ENCODE measurements at regions not wholly inside any gene's neighbourhood (a gene's known extent, or its start where the extent isn't known, plus 50 kb on each side); places are given as distances from the start of the nearest gene placed in this dataset.
A peak's percentile ranks its signal among the peaks of the same experiment; 100 is the strongest.

- DNase-seq (ENCODE audit: low spot score), result no peak
Observed at GRCh38 chr19:27779954-27780353, 1433.0 kb downstream of the UQCRFS1 start.

GRCh38 chr19:27777726-27778125, 1435.2 kb downstream of the UQCRFS1 start:
- DNase-seq (ENCODE audit: low spot score), result peak; percentile 33

GRCh38 chr19:27777242-27777641, 1435.7 kb downstream of the UQCRFS1 start:
- no peak for DNase-seq (ENCODE audit: low spot score)

GRCh38 chr19:27776524-27776923, 1436.4 kb downstream of the UQCRFS1 start:
- no peak for DNase-seq (ENCODE audit: low spot score)

- no peak for DNase-seq (ENCODE audit: low spot score)
Observed at GRCh38 chr19:27776020-27776419, 1436.9 kb downstream of the UQCRFS1 start.

- DNase-seq (ENCODE audit: low spot score), result no peak
Observed at GRCh38 chr19:27775395-27775794, 1437.6 kb downstream of the UQCRFS1 start.

GRCh38 chr19:27774827-27775226, 1438.1 kb downstream of the UQCRFS1 start:
- DNase-seq (ENCODE audit: low spot score), result no peak

GRCh38 chr19:27774337-27774736, 1438.6 kb downstream of the UQCRFS1 start:
- no peak for DNase-seq (ENCODE audit: low spot score)

GRCh38 chr19:27773318-27774094, 1439.4 kb downstream of the UQCRFS1 start:
- no peak for DNase-seq (ENCODE audit: low spot score)

GRCh38 chr19:27772059-27772458, 1440.9 kb downstream of the UQCRFS1 start:
- no peak for DNase-seq (ENCODE audit: low spot score)

- no peak for DNase-seq (ENCODE audit: low spot score)
Observed at GRCh38 chr19:27770095-27770494, 1442.9 kb downstream of the UQCRFS1 start.

GRCh38 chr19:27767234-27767633, 1445.7 kb downstream of the UQCRFS1 start:
- DNase-seq (ENCODE audit: low spot score), result no peak

GRCh38 chr19:27765912-27766725, 1446.8 kb downstream of the UQCRFS1 start:
- no peak for DNase-seq (ENCODE audit: low spot score)

GRCh38 chr19:27765397-27765796, 1447.6 kb downstream of the UQCRFS1 start:
- no peak for DNase-seq (ENCODE audit: low spot score)

GRCh38 chr19:27764186-27764804, 1448.7 kb downstream of the UQCRFS1 start:
- no peak for DNase-seq (ENCODE audit: low spot score)

GRCh38 chr19:27762933-27763332, 1450.0 kb downstream of the UQCRFS1 start:
- no peak for DNase-seq (ENCODE audit: low spot score)

- no peak for DNase-seq (ENCODE audit: low spot score)
Observed at GRCh38 chr19:27759896-27760295, 1453.1 kb downstream of the UQCRFS1 start.

- DNase-seq (ENCODE audit: low spot score), result no peak
Observed at GRCh38 chr19:27758626-27759505, 1454.1 kb downstream of the UQCRFS1 start.

GRCh38 chr19:27754700-27755099, 1458.3 kb downstream of the UQCRFS1 start:
- DNase-seq (ENCODE audit: low spot score), result no peak

- no peak for DNase-seq (ENCODE audit: low spot score)
Observed at GRCh38 chr19:27753622-27754021, 1459.3 kb downstream of the UQCRFS1 start.

- no peak for DNase-seq (ENCODE audit: low spot score)
Observed at GRCh38 chr19:27752530-27753184, 1460.3 kb downstream of the UQCRFS1 start.

All from D341Med (cell line).